HT1080 (cell line): ENCODE measurements at regions not wholly inside any gene's neighbourhood (a gene's known extent, or its start where the extent isn't known, plus 50 kb on each side); places are given as distances from the start of the nearest gene placed in this dataset.

ENCODE experiments used
- DNase-seq: peaks from one replicate; pipeline ENCODE4 v3.0.0-alpha.2; 2015; ENCODE audit warnings: low read depth

- no peak for DNase-seq
Measured at GRCh38 chr5:146940295-146940694, 61.7 kb upstream of the PPP2R2B start.

GRCh38 chr5:146944019-146944418, 65.5 kb upstream of the PPP2R2B start:
- DNase-seq, result no peak

GRCh38 chr5:146944764-146945616, 66.4 kb upstream of the PPP2R2B start:
- DNase-seq, result no peak

- no peak for DNase-seq
Measured at GRCh38 chr5:146945617-146946084, 67.1 kb upstream of the PPP2R2B start.

GRCh38 chr5:146947181-146947941, 68.8 kb upstream of the PPP2R2B start:
- DNase-seq, result peak; percentile 47

GRCh38 chr5:146948666-146949065, 70.1 kb upstream of the PPP2R2B start:
- no peak for DNase-seq

- DNase-seq, result no peak
Measured at GRCh38 chr5:146952168-146952567, 73.6 kb upstream of the PPP2R2B start.

- no peak for DNase-seq
Measured at GRCh38 chr5:146956217-146956616, 77.7 kb upstream of the PPP2R2B start.

- no peak for DNase-seq
Measured at GRCh38 chr5:146959360-146959759, 80.8 kb upstream of the PPP2R2B start.

- peak; percentile 18 for DNase-seq
Measured at GRCh38 chr5:146962801-146963355, 84.3 kb upstream of the PPP2R2B start.

GRCh38 chr5:146965761-146966659, 87.5 kb upstream of the PPP2R2B start:
- DNase-seq, result peak; percentile 64

- no peak for DNase-seq
Measured at GRCh38 chr5:146967646-146968045, 89.1 kb upstream of the PPP2R2B start.

- no peak for DNase-seq
Measured at GRCh38 chr5:146971401-146971800, 92.8 kb upstream of the PPP2R2B start.

- no peak for DNase-seq
Measured at GRCh38 chr5:146986469-146986868, 107.9 kb upstream of the PPP2R2B start.

- DNase-seq, result peak; percentile 2
Measured at GRCh38 chr5:146993876-146994530, 115.4 kb upstream of the PPP2R2B start.

- DNase-seq, result no peak
Measured at GRCh38 chr5:146995878-146996277, 117.3 kb upstream of the PPP2R2B start.

- no peak for DNase-seq
Measured at GRCh38 chr5:147015405-147015804, 136.8 kb upstream of the PPP2R2B start.

GRCh38 chr5:147017191-147017590, 138.6 kb upstream of the PPP2R2B start:
- no peak for DNase-seq

GRCh38 chr5:147017621-147018020, 139.1 kb upstream of the PPP2R2B start:
- no peak for DNase-seq

GRCh38 chr5:147018812-147019211, 140.3 kb upstream of the PPP2R2B start:
- DNase-seq, result no peak
